ENCODE measurements at regions not wholly inside any gene's neighbourhood (a gene's known extent, or its start where the extent isn't known, plus 50 kb on each side); places are given as distances from the start of the nearest gene placed in this dataset.

DNA sequence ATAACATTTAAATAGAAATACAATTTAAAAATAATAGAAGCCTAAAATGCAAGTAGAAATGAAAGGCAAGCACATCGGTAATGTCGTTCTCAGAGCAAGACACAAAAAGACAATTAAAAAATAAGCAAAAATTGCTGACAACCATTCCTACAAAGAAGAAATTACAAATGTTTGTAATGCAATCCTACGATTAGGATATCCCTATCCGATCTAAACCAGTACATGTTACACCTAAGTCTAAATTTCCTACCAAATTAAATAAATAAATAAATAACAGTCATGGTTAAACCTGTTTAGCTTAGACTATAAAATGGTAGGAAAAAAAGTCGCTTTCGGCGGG is 90.0 kb downstream of the ANXA2R start:
- TF ChIP-seq, protein P1, sequence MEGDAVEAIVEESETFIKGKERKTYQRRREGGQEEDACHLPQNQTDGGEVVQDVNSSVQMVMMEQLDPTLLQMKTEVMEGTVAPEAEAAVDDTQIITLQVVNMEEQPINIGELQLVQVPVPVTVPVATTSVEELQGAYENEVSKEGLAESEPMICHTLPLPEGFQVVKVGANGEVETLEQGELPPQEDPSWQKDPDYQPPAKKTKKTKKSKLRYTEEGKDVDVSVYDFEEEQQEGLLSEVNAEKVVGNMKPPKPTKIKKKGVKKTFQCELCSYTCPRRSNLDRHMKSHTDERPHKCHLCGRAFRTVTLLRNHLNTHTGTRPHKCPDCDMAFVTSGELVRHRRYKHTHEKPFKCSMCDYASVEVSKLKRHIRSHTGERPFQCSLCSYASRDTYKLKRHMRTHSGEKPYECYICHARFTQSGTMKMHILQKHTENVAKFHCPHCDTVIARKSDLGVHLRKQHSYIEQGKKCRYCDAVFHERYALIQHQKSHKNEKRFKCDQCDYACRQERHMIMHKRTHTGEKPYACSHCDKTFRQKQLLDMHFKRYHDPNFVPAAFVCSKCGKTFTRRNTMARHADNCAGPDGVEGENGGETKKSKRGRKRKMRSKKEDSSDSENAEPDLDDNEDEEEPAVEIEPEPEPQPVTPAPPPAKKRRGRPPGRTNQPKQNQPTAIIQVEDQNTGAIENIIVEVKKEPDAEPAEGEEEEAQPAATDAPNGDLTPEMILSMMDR (IDR thresholded peaks at IDR 0.05) = no peak
- TF ChIP-seq STAT6 (CRISPR knock-in tag; conservative IDR thresholded peaks at IDR 0.05; ENCODE audit: low read depth) (no peak), ESRRA (CRISPR knock-in tag; IDR thresholded peaks at IDR 0.05; ENCODE audit: borderline replicate concordance) (no peak), ATF3 (CRISPR knock-in tag; conservative IDR thresholded peaks at IDR 0.05) (no peak)

Measured in WTC11 (cell line).